ENCODE measurements at regions not wholly inside any gene's neighbourhood (a gene's known extent, or its start where the extent isn't known, plus 50 kb on each side); places are given as distances from the start of the nearest gene placed in this dataset.

DNA sequence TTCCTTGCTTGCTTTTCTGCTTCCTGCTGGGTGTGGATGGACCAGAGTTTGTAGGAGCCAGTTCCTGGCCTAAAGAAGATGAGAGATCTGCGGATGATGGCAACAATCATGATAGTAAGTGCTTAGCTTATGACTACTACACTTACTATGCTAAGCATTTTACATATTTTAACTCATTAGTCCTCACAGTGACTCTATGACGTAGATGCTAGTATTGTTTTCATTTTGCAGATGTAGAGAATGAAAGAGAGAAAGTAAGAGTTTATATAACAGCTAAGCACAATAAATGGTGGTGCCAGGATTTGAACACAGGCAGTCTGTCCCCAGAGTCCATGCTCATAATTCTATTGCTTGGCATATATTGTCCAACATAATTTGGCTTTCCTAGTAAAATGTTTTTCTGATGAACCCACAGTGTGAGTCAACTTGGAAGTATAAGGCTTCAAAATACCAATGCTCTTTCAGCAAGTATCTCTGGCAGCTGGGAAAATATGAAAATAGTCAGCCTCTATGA, 363.2 kb upstream of the DDHD1 start:
- DNase-seq (ENCODE audit: low read depth) = no peak

DNA sequence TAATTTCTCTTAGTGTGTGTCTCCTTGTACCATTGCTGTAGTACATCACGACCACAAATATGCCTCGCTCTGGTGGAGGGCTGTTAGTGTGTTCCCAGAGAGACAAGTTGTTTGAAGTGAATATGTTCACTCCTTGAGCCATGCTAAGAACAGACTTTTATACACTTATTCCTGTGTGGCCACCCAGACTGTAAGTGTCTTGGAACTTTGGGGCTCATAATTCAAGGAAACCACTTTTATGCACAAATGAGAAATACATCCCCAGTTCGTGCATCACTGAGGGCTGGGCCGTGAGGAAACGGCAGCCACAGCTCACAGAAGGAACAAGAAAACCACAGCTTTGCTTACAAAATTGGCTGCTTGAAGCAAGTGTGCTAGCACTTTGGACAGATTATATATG, 362.2 kb upstream of the DDHD1 start:
- no peak for DNase-seq (ENCODE audit: low read depth)

- no peak for DNase-seq (ENCODE audit: low read depth)
These were observed 361.1 kb upstream of the DDHD1 start for GRCh38 chr14:53514197-53514596.

GRCh38 chr14:53510281-53510912, 357.3 kb upstream of the DDHD1 start:
- DNase-seq (ENCODE audit: low read depth) = no peak

DNA sequence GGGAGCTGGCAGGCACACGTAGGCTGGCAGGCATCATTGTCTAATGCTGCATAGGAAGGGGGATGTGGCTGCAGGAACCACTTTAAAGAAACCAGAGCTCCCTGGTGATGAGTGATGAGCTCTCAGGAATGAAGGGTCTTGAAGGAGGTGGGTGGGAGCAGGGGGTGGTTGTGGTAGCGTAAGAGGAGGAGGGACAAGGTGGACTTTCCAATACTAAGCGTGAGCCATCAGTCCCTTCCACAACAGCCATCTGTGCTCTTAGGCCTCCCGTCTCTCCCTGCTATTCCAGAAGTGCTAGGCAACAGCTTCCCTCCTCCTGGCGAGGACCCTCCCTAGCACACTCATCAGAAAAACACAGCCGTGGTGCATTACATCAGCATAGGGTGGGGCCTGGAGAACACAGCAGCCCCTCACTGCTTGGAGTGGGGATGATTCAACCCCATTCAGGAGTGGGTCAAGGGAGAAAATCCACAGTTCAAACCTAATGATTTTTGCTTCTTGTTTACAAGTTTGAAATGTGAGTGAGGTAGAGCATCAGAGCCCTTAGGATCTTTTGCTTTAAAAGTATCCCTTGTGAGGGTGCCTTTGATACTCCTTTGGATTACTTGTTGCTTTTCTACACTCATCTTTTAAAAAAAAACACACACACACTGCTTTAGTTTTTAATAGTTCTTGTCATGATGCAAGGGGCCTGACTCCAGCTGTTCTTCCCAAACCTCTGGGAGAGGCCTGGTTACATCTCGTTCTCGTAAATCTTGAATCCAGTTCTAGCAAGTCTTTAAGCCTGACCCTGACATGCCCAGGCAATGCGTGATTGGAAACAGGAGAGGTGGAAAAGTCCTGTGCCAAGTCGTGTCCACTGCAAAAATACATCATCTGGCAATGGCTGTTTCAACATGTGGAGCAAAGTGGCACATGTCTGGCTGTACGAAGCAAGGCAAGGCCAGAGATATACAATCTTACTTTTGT, 356.4 kb upstream of the DDHD1 start:
- DNase-seq (ENCODE audit: low read depth) = no peak

DNA sequence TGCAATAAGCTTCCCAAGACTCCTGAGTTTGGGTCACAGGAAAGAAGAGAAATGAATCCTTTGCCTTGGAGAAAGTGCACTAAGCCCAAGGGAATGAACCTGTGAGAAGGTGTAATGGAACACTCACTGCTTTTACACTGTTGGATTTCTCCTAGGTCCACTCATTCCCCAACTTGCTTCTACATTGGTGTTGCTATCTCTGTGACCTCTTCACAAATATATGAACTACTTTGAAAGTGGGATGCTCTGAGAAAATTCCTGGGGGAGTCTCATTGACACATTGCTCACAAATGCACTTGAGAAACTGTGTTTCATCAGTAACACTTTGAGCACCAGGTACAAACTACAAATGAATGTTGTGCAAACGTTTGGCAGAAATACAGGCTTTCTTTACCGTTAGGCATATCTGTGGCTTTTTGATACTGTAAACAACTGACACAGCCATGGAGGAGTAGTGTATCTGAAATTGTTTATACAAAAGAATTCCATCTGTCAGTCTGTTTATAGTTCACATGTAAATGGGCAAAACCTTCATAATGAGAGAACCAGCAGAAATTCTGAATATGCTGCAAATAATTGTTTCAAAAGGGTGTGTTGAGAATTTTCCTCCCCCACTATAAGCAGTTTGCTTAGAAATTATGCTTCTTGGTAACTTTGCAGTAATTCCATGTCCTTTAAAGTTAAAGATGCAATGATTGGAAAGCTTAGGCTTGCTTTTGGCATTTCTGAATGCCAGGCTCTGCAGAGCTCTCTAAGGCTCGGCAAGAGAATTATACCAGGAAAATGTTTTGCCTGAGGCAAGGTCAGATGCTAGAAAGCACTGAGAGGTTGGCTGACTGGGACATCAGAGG, 348.5 kb upstream of the DDHD1 start:
- no peak for DNase-seq (ENCODE audit: low read depth)

DNA sequence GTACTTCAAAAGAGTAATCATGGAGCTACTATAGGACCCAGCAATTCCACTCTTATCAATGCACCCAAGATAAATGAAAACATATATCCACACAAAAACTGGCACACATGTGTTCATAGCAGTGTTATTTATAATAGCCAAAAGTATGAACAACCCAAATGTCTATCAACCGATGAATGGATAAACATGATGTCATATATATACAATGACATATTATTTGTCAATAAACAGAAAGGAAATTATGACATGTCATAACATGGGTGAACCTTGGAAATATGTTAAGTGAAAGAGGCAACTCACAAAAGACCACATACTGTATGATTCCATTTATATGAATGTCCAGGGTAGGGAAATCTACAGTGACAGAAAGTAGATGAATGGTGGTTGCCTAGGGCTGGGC, 347.1 kb upstream of the DDHD1 start:
- no peak for DNase-seq (ENCODE audit: low read depth)

- no peak for DNase-seq (ENCODE audit: low read depth)
These were observed 343.5 kb upstream of the DDHD1 start for GRCh38 chr14:53496668-53497067.

- DNase-seq (ENCODE audit: low read depth) = no peak
These were observed 342.8 kb upstream of the DDHD1 start for GRCh38 chr14:53495846-53496343.

DNA sequence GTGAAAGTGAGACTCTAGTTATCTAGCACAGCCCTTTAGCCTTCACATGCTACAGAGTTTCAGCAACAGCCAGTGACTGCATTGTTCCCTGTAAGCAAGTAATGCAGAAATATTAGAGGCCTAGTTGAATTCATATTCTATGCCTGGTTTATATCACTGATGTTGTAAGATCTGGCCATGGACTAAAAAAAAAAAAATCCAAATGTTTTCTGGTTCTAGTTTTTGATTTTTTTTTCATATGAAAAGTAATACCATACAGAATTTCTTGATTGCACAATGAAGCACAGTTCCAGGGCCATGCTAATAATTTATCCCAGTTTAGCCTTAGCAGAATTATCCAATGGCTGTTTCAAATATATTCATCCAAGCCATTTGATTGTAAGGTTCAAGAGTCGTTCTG, 341.5 kb upstream of the DDHD1 start:
- DNase-seq (ENCODE audit: low read depth) = no peak

DNA sequence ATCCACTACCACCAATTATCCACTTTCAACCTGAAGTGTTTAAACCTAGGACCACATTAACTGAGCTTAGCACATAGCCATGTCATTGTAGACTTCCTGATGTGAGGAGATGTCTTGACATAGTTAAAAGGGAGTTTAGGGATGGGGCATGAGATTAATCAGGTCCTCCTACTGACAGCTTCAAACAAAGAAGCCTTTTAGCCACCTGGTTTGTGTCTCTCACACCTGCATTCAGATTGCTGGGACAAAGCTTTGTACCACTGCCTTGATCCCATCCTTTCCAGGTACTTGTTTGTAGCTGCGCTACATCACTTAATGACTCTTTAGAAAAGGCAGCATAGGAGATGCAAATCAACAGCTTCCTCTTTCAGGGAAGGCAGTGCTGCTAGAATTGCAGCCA, 340.7 kb upstream of the DDHD1 start:
- DNase-seq (ENCODE audit: low read depth) = no peak

DNA sequence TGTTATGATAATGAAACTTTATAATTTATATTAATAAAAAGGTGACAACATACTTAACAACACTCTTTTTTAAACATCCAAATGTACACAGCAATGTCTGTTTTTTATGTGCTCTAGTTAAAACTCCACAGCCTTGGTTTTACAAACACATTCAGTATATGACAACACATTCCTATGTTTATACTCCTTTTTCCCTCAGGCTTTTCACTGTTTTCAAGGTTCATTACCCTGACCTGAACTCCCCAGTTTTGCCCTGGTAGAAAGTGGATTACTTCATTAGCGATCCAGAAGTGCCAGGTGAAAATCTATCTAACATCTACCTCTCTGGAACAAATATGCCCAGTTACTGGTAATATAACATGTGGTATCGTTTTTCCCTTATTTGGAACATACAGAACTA, 340.2 kb upstream of the DDHD1 start:
- no peak for DNase-seq (ENCODE audit: low read depth)

DNA sequence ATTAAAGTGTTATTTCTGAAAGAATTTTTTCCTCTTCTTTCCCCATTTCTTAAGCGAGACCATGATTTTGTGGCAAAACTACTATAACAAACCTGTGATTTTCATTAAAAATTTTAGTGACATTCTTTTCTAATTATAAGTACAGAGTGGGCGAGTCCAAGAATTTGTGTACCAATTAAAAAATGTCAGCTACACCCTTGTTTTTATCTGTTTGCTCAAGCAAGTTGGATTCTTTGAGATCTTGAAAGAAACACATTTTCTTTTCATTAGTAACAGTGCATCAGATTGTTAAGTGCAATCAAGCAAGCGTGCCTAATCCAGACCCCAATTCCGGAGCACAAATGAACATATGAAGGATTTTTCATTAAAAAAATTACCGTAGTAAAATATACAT, 338.8 kb upstream of the DDHD1 start:
- no peak for DNase-seq (ENCODE audit: low read depth)

DNA sequence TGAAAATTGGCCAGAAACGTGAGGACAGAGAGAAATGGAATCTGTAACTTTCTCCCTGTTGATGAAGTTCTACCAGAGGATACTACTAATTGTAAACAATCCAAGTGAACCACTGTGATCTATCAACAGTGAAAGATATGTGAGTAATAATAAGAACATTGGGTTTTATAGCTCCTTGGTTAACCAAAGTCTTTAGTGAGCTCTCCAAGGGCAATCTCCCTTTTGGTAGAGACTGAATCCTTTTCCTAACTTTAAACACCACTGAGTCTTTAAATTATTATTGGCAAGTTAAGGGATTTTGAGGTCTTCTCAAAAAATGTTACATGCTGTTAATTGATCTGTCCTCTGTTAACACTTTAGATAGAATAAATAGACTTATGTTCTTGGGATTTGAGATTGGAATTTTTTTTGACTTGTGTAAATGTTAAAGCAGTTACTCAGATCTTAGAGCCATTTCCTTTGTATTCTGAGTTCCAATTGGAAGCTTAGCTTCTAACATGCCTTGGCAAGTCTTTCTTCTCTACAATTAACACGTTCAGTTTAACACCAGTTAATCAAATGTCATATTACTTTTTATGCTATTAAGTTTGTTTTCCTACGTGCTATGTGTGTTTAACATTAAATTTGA, 338.2 kb upstream of the DDHD1 start:
- no peak for DNase-seq (ENCODE audit: low read depth)

DNA sequence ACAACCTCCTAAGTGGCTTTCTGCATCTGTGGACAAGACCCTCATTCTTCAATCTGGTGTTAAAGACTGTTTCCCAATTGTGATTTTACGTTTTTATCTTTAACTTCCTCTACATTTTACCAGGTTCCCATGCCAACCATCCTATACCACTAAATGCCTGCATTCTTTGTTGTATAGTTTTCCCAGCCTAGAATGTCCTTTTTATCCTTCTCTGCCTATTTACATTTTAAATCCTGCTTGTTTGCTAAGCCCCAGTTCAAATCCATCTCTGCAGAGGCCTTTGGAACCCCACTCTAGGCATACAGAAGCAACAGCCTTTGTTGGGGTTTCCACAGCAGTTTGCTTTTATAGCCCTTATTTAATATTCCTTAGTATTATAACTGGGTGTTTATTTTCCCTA, 325.1 kb upstream of the DDHD1 start:
- DNase-seq (ENCODE audit: low read depth) = no peak

- DNase-seq (ENCODE audit: low read depth) = no peak
These were observed 320.4 kb upstream of the DDHD1 start for GRCh38 chr14:53473480-53473879.

DNA sequence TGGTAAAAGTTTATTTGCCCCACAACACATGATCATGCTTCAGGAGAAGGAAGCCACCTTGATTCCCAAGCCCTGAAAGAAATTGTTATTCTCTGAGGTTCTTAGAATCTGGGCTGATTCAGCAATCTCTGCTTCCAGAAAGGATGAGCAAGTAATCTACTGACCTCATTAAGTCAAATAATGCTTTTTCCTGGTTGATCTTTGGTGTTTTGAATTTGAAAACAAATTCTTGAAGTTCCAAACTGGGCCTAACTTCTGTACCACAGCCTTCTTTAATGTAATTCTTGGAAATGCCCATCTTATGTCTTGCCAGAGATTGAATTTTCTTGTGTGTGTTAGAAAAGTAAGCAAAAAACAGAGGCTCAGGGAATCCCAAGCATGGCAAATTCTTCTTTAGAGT, 319.2 kb upstream of the DDHD1 start:
- DNase-seq (ENCODE audit: low read depth) = no peak

DNA sequence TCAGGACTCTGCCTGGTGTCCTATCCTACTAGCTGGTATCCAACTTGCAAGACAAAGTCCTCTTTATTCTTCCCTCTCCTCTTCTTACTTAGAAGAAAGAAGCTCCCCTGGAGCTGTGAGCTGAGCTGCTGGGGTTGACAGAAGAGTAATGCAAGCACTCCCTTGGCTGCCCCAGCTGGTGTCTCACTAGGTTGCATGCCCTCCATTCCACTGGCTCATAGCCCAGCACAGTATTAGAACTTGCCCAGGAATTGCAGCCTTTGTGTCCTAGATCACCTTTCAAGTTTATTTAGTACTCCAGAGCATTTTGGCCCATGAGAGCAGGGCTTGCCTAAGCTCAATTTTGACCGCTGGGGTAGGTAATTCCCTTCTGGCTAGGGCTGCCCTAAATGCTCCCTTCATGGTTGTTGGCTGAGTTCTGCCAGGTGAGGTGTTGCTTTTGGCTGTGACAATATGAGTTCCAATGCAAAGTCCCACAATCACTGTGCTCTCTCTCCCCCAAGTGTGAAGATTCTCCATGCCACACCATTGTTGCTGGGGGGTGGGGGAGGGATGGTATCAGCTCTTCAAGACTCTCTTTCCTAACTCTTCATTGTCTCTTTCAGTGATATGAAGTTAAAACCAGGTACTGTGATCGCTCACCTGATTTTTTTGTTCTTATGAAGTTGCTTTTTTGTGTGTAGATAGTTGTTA, 317.4 kb upstream of the DDHD1 start:
- no peak for DNase-seq (ENCODE audit: low read depth)

GRCh38 chr14:53468876-53469275, 315.8 kb upstream of the DDHD1 start:
- DNase-seq (ENCODE audit: low read depth) = no peak

GRCh38 chr14:53464376-53464775, 311.3 kb upstream of the DDHD1 start:
- no peak for DNase-seq (ENCODE audit: low read depth)

Measured in activated gamma-delta T cell treated with anti-CD3 and anti-CD28 coated beads, Interleukin-2, amount 50 U/mL, for 16 hours (primary cell).